Subcutaneous abdominal adipose tissue (tissue), 5 donors: ENCODE measurements at regions not wholly inside any gene's neighbourhood (a gene's known extent, or its start where the extent isn't known, plus 50 kb on each side); places are given as distances from the start of the nearest gene placed in this dataset.

ENCODE experiments used
- H3K27ac ChIP-seq: one replicate; pipeline ENCODE4 v1.7.0; 2013; ENCODE audit warnings: low read depth, mild to moderate bottlenecking, inconsistent platforms, low read length, moderate library complexity
- H3K27me3 ChIP-seq, 5 donors: one replicate each; pipeline ENCODE4 v1.7.0; 2013; ENCODE audit warnings: low read length in 5 of 5, inconsistent platforms in 1 of 5; ENCODE audit not compliant: control insufficient read depth in 5 of 5, insufficient read depth in 4 of 5
- H3K36me3 ChIP-seq, 5 donors: one replicate each; pipeline ENCODE4 v1.7.0; 2013; ENCODE audit warnings: low read length in 5 of 5; ENCODE audit not compliant: control insufficient read depth in 5 of 5, insufficient read depth in 5 of 5
- H3K4me1 ChIP-seq, 5 donors: one replicate each; pipeline ENCODE4 v1.7.0; 2013; ENCODE audit warnings: low read length in 5 of 5, mild to moderate bottlenecking in 3 of 5, moderate library complexity in 1 of 5; ENCODE audit not compliant: control insufficient read depth in 5 of 5, insufficient read depth in 5 of 5
- H3K4me3 ChIP-seq, 5 donors: one replicate each; pipeline ENCODE4 v1.7.0; 2013; ENCODE audit warnings: low read length in 5 of 5, low read depth in 1 of 5
- H3K9ac ChIP-seq, 5 donors: one replicate each; pipeline ENCODE4 v1.7.0; 2013; ENCODE audit warnings: low read length in 5 of 5, mild to moderate bottlenecking in 4 of 5, moderate library complexity in 3 of 5
- H3K9me3 ChIP-seq, 5 donors: one replicate each; pipeline ENCODE4 v1.7.0; 2013; ENCODE audit warnings: low read length in 5 of 5; ENCODE audit not compliant: control insufficient read depth in 5 of 5
- donor health status: healthy.
- donor health status: healthy.
- donor health status: healthy.
- donor health status: healthy.
- donor health status: healthy.

DNA sequence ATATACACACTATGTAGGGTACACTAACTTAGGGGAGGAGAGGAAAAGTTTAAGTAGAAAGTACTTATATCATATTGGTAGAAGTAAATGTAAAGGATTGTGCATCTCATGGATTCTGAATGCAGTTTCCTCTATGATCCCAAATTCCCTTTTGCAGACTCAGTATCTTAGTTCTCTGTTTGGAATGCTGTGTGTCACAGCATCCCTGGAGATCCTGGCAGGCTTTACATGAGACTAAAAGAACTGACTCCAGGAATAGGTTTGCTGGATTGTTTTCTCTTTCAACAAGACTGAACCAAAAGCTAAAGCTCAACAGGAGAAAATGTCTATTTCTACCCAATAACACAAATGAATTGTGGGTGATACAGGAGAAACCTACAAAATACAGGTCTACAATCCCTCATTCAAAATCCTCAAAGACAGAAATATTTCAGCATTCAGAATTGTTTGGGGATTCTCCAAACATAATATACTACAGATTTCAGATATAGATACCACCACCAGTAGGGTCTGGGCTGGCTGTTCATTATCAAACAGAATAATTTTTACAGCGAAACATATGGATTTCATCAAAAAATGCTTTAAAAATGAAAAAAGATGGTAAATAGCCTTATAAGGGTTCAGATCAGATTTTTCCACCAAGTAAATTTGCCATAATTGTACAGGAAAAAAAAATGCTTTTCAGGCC lies 324.7 kb upstream of the GRAMD2B start:
- H3K9me3 ChIP-seq = no peaks in the 10 kb centered on the region
- no peaks in the 10 kb centered on the region for H3K4me1 ChIP-seq
- H3K27me3 ChIP-seq = no peaks in the 10 kb centered on the region
- no peak overlapping the region for H3K9ac ChIP-seq
- H3K27ac ChIP-seq = no peak overlapping the region
- no peaks in the 10 kb centered on the region for H3K36me3 ChIP-seq
- H3K4me3 ChIP-seq = no peak overlapping the region

DNA sequence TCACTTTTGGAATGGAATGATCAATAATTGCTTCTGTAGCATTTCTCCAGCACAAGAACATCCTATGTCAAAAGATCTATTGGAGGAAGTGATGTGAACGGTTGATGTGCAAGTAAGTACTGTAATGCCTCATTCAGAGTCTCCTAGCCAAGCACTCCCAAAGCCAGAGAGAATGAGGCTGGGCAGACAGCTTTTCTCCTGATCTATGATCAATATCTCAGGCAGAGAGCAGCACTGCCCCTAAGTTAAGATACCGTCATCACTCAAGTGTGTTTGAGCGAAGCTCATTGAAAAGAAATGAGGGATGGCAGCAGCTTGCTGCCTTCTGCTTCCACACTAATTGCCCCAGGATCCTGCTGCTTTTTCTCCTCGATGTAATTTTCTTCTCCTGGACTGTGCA lies 324.1 kb upstream of the GRAMD2B start:
- Histone ChIP-seq H3K4me3 (no peak overlapping the region), H3K36me3 (no peaks in the 10 kb centered on the region), H3K27me3 (no peaks in the 10 kb centered on the region), H3K27ac (no peak overlapping the region), H3K9ac (no peak overlapping the region), H3K4me1 (no peaks in the 10 kb centered on the region), H3K9me3 (no peaks in the 10 kb centered on the region)

DNA sequence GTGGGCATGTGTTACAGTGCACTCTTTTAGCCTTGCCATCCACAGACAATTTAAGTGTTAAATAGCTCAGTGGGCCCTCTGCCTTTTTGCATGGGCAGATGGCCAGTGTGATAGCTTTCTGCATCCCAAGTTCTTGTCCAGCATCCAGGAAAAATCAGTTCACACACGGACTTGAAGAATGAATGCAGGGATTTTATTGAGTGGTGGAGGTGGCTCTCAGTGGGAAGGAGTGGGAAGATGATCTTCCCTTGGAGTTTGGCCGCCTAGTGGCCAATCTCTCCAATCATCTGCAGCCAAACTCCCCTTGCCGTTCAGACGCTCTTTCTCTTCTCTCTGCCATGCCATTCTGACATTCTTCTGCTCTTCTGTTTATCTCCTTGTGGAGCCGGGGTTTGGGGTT lies 322.4 kb upstream of the GRAMD2B start:
- Histone ChIP-seq H3K36me3 (no peaks in the 10 kb centered on the region), H3K4me3 (no peak overlapping the region), H3K27me3 (no peaks in the 10 kb centered on the region), H3K9ac (no peak overlapping the region), H3K9me3 (no peaks in the 10 kb centered on the region), H3K27ac (no peak overlapping the region), H3K4me1 (peaks cover 0 to 3% (median 0%) of the 10 kb centered on the region in 5 donors)

DNA sequence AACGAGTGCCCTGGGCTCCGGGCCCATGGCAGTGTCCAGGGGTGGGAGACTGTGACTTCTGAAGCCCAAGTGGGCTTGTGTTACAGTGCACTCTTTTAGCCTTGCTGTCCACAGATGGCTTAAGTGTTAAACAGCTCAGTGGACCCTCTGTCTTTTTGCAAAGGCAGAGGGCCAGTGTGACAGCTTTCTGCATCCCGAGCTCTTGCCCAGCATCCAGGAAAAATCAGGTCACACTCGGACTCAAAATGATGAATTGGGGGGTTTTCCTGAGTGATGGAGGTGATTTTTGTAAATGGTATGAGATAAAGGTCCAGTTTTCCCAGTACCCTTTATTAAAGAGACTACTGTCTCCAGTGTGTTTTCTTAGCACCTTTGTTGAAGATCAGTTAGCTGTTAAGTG lies 321.3 kb upstream of the GRAMD2B start:
- H3K36me3 ChIP-seq = no peaks in the 10 kb centered on the region
- no peak overlapping the region for H3K9ac ChIP-seq
- peaks cover 0 to 6% (median 0%) of the 10 kb centered on the region in 5 donors for H3K4me1 ChIP-seq
- no peak overlapping the region for H3K4me3 ChIP-seq
- H3K27ac ChIP-seq = no peak overlapping the region
- no peaks in the 10 kb centered on the region for H3K27me3 ChIP-seq
- no peaks in the 10 kb centered on the region for H3K9me3 ChIP-seq

DNA sequence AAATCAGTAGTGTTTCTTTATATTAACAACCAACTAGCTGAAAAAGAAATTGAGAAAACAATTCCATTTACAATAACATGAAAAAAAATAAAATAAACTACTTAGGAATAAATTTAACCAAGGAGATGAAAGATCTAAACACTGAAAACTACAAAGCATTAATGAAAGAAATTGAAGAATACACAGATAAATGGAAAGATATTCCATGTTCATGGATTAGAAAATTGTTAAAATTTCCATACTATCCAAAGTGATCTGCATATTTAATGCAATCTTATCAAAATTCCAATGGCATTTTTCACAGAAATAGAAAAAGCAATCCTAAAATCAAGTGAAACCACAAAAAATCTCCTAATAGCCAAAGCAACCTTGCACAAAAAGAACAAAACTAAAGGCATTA lies 320.2 kb upstream of the GRAMD2B start:
- H3K9me3 ChIP-seq = no peaks in the 10 kb centered on the region
- H3K4me3 ChIP-seq = no peak overlapping the region
- H3K27ac ChIP-seq = no peak overlapping the region
- peaks cover 0 to 6% (median 0%) of the 10 kb centered on the region in 5 donors for H3K4me1 ChIP-seq
- no peaks in the 10 kb centered on the region for H3K36me3 ChIP-seq
- no peaks in the 10 kb centered on the region for H3K27me3 ChIP-seq
- H3K9ac ChIP-seq = no peak overlapping the region

DNA sequence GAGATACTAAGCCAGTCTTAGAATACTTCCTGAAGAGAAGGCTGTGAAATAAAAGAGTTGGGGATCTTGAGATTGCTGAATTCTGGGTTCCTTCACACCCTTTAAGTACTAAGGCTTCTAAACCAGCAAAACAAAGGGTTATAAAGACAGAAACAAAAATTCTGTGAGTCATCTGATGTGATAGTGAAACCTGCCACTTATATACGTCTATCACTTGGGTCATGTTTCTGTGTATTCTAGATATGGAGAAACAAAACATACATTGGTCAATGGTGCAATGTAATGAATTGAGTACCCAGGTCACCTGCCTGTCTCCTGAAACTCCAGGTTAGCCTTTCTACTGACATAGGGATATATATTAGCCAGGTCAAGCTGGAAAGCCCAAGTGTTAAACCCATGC lies 319.3 kb upstream of the GRAMD2B start:
- Histone ChIP-seq H3K4me3 (no peak overlapping the region), H3K9ac (no peak overlapping the region), H3K27me3 (no peaks in the 10 kb centered on the region), H3K36me3 (no peaks in the 10 kb centered on the region), H3K9me3 (no peaks in the 10 kb centered on the region), H3K4me1 (peaks cover 0 to 6% (median 0%) of the 10 kb centered on the region in 5 donors), H3K27ac (no peak overlapping the region)

DNA sequence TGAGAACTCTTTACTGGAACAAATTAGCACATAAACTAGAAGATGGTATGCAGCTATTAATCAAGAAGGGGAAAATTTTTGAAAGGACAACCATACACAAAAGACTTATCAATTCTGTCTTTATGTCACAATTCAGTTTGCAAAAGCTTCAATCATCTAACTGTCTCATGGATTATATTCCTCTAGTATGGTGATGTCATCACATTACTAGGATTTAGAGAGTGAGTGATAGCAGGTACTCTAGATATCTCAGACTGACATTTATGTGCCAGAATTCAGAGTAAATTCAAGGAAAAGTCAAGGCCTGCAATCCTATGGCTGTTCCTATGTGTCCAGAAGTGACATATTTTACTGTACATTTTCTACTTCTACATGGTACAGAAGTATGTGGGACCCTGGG lies 318.9 kb upstream of the GRAMD2B start:
- H3K4me1 ChIP-seq = peaks cover 0 to 6% (median 0%) of the 10 kb centered on the region in 5 donors
- H3K9me3 ChIP-seq = no peaks in the 10 kb centered on the region
- no peak overlapping the region for H3K4me3 ChIP-seq
- H3K27ac ChIP-seq = no peak overlapping the region
- H3K36me3 ChIP-seq = no peaks in the 10 kb centered on the region
- no peak overlapping the region for H3K9ac ChIP-seq
- H3K27me3 ChIP-seq = no peaks in the 10 kb centered on the region

DNA sequence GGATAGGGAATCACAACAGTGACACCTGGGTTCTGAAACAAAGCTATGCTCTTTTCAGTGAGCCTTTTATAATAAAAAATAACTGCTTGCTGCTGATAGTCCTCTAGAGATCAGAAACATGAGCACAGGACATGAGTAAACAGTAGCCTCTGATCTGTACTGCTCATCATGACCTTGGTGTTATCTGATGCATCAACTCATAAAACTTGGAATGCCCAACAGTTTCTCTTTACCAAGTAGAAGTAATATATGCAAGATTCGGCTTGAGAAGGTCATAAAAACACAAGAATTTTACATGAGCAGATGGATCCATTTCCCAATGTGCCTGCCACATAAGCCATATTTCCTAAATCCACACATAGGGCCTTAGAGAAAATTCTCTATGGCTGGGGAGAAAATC lies 318.3 kb upstream of the GRAMD2B start:
- Histone ChIP-seq H3K4me1 (peaks cover 0 to 6% (median 0%) of the 10 kb centered on the region in 5 donors), H3K27me3 (no peaks in the 10 kb centered on the region), H3K36me3 (no peaks in the 10 kb centered on the region), H3K27ac (no peak overlapping the region), H3K4me3 (no peak overlapping the region), H3K9me3 (no peaks in the 10 kb centered on the region), H3K9ac (no peak overlapping the region)

DNA sequence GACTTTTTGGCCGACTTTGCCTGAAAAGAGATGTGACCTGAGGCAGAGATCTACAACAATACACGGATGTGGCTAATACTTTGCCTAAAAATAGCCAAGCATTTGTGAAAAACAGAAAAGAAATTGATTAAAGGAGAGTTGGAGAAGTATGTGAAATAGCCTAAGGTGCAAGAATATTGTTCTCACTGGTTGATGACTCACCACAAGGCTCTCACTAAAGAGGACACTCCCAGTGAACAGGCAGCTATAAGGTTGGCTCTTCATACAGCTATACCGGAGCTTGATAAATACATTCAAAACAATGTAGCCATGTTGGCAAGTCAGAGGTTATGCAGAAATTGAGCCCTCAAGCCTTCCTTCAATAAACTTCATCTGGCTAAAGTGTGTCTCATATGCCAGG lies 317.2 kb upstream of the GRAMD2B start:
- peaks cover 0 to 6% (median 0%) of the 10 kb centered on the region in 5 donors for H3K4me1 ChIP-seq
- H3K4me3 ChIP-seq = no peak overlapping the region
- H3K36me3 ChIP-seq = no peaks in the 10 kb centered on the region
- no peaks in the 10 kb centered on the region for H3K9me3 ChIP-seq
- H3K27me3 ChIP-seq = no peaks in the 10 kb centered on the region
- no peak overlapping the region for H3K9ac ChIP-seq
- H3K27ac ChIP-seq = no peak overlapping the region

DNA sequence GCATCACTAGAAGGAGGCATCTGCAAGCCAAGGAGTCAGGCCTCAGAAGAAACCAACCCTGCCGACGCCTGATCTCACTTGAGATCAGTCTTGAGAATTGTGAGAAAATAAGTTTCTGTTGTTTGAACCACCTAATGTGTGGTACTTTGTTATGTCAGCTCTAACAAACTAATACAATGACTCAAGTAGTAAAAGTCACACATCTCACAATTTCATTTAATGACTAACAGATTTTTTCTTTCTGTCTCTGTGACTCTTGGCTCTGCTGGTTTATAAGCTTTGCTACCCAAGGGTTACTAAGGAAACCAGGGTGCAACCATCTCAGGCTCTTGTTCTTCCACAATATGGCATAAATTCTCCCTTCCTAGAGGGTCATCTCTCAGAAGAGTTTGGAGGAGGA lies 315.8 kb upstream of the GRAMD2B start:
- Histone ChIP-seq H3K27me3 (no peaks in the 10 kb centered on the region), H3K4me3 (no peak overlapping the region), H3K27ac (no peak overlapping the region), H3K9ac (no peak overlapping the region), H3K9me3 (peaks cover 0 to 3% (median 0%) of the 10 kb centered on the region in 5 donors), H3K4me1 (peaks cover 0 to 6% (median 0%) of the 10 kb centered on the region in 5 donors), H3K36me3 (no peaks in the 10 kb centered on the region)
